Glomerular endothelial cell (primary cell): ENCODE measurements at regions not wholly inside any gene's neighbourhood (a gene's known extent, or its start where the extent isn't known, plus 50 kb on each side); places are given as distances from the start of the nearest gene placed in this dataset.
A peak's percentile ranks its signal among the peaks of the same experiment; 100 is the strongest.
"Not testable (repeated sequence)": the region's sequence is repeated elsewhere in the genome, so short reads cannot be mapped to it uniquely, and the experiment has no call there.

Experiments used
- DNase-seq: peaks from one replicate; pipeline ENCODE4 v3.0.0-alpha.2; 2011; ENCODE audit warnings: low read depth, low spot score; ENCODE audit errors: extremely low read depth

GRCh38 chr4:106530821-106531220, 162.2 kb upstream of the GIMD1 start:
- DNase-seq = no peak

GRCh38 chr4:106530024-106530361, 161.4 kb upstream of the GIMD1 start:
- no peak for DNase-seq

- DNase-seq = no peak
Measured at GRCh38 chr4:106529348-106530023, 160.9 kb upstream of the GIMD1 start.

- DNase-seq = no peak
Measured at GRCh38 chr4:106527316-106527715, 158.7 kb upstream of the GIMD1 start.

- DNase-seq = not testable (repeated sequence)
Measured at GRCh38 chr4:106525425-106525824, 156.8 kb upstream of the GIMD1 start.

GRCh38 chr4:106524772-106525171, 156.2 kb upstream of the GIMD1 start:
- DNase-seq = not testable (repeated sequence)

GRCh38 chr4:106522839-106523238, 154.3 kb upstream of the GIMD1 start:
- DNase-seq = no peak

GRCh38 chr4:106512706-106513105, 144.1 kb upstream of the GIMD1 start:
- DNase-seq = no peak

GRCh38 chr4:106507440-106507839, 138.9 kb upstream of the GIMD1 start:
- no peak for DNase-seq

- no peak for DNase-seq
Measured at GRCh38 chr4:106503116-106504050, 134.8 kb upstream of the GIMD1 start.

- DNase-seq = peak; percentile 9
Measured at GRCh38 chr4:106502106-106502699, 133.6 kb upstream of the GIMD1 start.

GRCh38 chr4:106497271-106497670, 128.7 kb upstream of the GIMD1 start:
- DNase-seq = no peak

- DNase-seq = no peak
Measured at GRCh38 chr4:106496061-106496460, 127.5 kb upstream of the GIMD1 start.

GRCh38 chr4:106495476-106495875, 126.9 kb upstream of the GIMD1 start:
- DNase-seq = no peak

- DNase-seq = no peak
Measured at GRCh38 chr4:106494066-106494465, 125.5 kb upstream of the GIMD1 start.

GRCh38 chr4:106493086-106493485, 124.5 kb upstream of the GIMD1 start:
- no peak for DNase-seq

- no peak for DNase-seq
Measured at GRCh38 chr4:106486533-106486932, 118.0 kb upstream of the GIMD1 start.

GRCh38 chr4:106481801-106482200, 113.2 kb upstream of the GIMD1 start:
- DNase-seq = no peak

- no peak for DNase-seq
Measured at GRCh38 chr4:106478152-106478551, 109.6 kb upstream of the GIMD1 start.

- no peak for DNase-seq
Measured at GRCh38 chr4:106476741-106477140, 108.2 kb upstream of the GIMD1 start.

GRCh38 chr4:106473515-106473914, 104.9 kb upstream of the GIMD1 start:
- no peak for DNase-seq

GRCh38 chr4:106471151-106471550, 102.6 kb upstream of the GIMD1 start:
- DNase-seq = no peak
